C4-2B (cell line): ENCODE measurements at regions not wholly inside any gene's neighbourhood (a gene's known extent, or its start where the extent isn't known, plus 50 kb on each side); places are given as distances from the start of the nearest gene placed in this dataset.

Source experiments
- ZFX ChIP-seq: fragments of 450-650 bp; IDR thresholded peaks from 2 replicates; pipeline ENCODE4 v1.6.1; 2017
- TF ChIP-seq, protein P1 (sequence below): fragments of 450-650 bp; conservative IDR thresholded peaks from 2 replicates; pipeline ENCODE4 v1.5.1; 2017; ENCODE audit warnings: mild to moderate bottlenecking

- TF ChIP-seq, protein P1, sequence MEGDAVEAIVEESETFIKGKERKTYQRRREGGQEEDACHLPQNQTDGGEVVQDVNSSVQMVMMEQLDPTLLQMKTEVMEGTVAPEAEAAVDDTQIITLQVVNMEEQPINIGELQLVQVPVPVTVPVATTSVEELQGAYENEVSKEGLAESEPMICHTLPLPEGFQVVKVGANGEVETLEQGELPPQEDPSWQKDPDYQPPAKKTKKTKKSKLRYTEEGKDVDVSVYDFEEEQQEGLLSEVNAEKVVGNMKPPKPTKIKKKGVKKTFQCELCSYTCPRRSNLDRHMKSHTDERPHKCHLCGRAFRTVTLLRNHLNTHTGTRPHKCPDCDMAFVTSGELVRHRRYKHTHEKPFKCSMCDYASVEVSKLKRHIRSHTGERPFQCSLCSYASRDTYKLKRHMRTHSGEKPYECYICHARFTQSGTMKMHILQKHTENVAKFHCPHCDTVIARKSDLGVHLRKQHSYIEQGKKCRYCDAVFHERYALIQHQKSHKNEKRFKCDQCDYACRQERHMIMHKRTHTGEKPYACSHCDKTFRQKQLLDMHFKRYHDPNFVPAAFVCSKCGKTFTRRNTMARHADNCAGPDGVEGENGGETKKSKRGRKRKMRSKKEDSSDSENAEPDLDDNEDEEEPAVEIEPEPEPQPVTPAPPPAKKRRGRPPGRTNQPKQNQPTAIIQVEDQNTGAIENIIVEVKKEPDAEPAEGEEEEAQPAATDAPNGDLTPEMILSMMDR: no peak
- no peak for TF ChIP-seq ZFX
Measured at GRCh38 chr3:64318001-64318400, 92.7 kb upstream of the PRICKLE2 start.
